Esophagus muscularis mucosa (tissue), 4 donors: ENCODE measurements at regions not wholly inside any gene's neighbourhood (a gene's known extent, or its start where the extent isn't known, plus 50 kb on each side); places are given as distances from the start of the nearest gene placed in this dataset.

Source experiments
- DNase-seq: peaks from one replicate; pipeline ENCODE4 v3.0.0-alpha.2; 2017; ENCODE audit errors: extremely low spot score
- H3K27ac ChIP-seq, 4 donors: fragments of 200-600 bp; sonication (generic); replicated peaks in 1 of 4; 1 replicate in 3 of 4; 2 replicates in 1 of 4; pipeline ENCODE4 v1.5.1; 2016 to 2019; ENCODE audit warnings: mild to moderate bottlenecking in 1 of 4
- H3K27me3 ChIP-seq, 4 donors: fragments of 200-600 bp; sonication (generic); one replicate each; pipeline versions ENCODE4 v1.5.1 to v1.6.0; 2016 to 2019
- H3K36me3 ChIP-seq, 4 donors: fragments of 200-600 bp; sonication (generic); one replicate each; pipeline ENCODE4 v1.5.1; 2016 to 2019
- H3K4me1 ChIP-seq, 4 donors: fragments of 200-600 bp; sonication (generic); one replicate each; pipeline ENCODE4 v1.5.1; 2016 to 2019
- H3K4me3 ChIP-seq, 4 donors: fragments of 200-600 bp; sonication (generic); 1 replicate in 2 of 4; 2 replicates in 2 of 4; pipeline ENCODE4 v1.5.1; 2016 to 2019; ENCODE audit warnings: mild to moderate bottlenecking in 4 of 4, moderate library complexity in 1 of 4
- H3K9me3 ChIP-seq, 4 donors: fragments of 200-600 bp; sonication (generic); 1 replicate in 3 of 4; 2 replicates in 1 of 4; pipeline ENCODE4 v1.5.1; 2016 to 2019
- EP300 ChIP-seq: sonication (generic); formaldehyde crosslinking; IDR thresholded peaks from one replicate; pipeline ENCODE4 v1.6.1; 2017; ENCODE audit warnings: antibody characterized with exemption
- POLR2A ChIP-seq: fragments of 450-650 bp; IDR thresholded peaks from one replicate; pipeline ENCODE4 v1.6.1; 2017; ENCODE audit warnings: antibody characterized with exemption, moderate library complexity, mild to moderate bottlenecking, low read depth
- POLR2AphosphoS5 ChIP-seq, 2 donors: sonication (generic); formaldehyde crosslinking; IDR thresholded peaks; one replicate each; pipeline ENCODE4 v1.6.1; 2017; ENCODE audit warnings: antibody characterized with exemption in 2 of 2
- WGBS: methylation state at CpG from one replicate; pipeline ENCODE4 v1.1.5; 2018; 5-methylcytosine and 5-hydroxymethylcytosine counted together
- intact Hi-C: fragments of 100-400 bp; cut with DNase I; formaldehyde crosslinking; loops from one replicate; pipeline ENCODE4 v1.15.1; 2023
- TF ChIP-seq, protein P1 (sequence below), 3 experiments: fragments of 200-600 bp in 2 of 3; fragments of 450-650 bp in 1 of 3; sonication (generic) in 2 of 3; IDR thresholded peaks; one replicate each; pipeline ENCODE4 v1.5.1; 2017 to 2019; ENCODE audit warnings: antibody characterized with exemption in 3 of 3, mild to moderate bottlenecking in 2 of 3, moderate library complexity in 1 of 3

GRCh38 chr12:89779090-89779489, 70.5 kb upstream of the ATP2B1 start:
- H3K9me3 ChIP-seq: no peaks in the 10 kb centered on the region
- intact Hi-C loops: no loop called here
- H3K27ac ChIP-seq: no peak overlapping the region
- no peaks in the 10 kb centered on the region for H3K36me3 ChIP-seq
- WGBS: 100% methylated on average over 1 of the region's 1 CpG
- no peak overlapping the region for H3K4me3 ChIP-seq
- H3K4me1 ChIP-seq: peaks cover 6 to 25% (median 21%) of the 10 kb centered on the region in 4 donors
- TF ChIP-seq EP300 (no peak), POLR2A (no peak), POLR2AphosphoS5 (IDR thresholded peaks at IDR 0.05) (no peak)
- TF ChIP-seq, protein P1, sequence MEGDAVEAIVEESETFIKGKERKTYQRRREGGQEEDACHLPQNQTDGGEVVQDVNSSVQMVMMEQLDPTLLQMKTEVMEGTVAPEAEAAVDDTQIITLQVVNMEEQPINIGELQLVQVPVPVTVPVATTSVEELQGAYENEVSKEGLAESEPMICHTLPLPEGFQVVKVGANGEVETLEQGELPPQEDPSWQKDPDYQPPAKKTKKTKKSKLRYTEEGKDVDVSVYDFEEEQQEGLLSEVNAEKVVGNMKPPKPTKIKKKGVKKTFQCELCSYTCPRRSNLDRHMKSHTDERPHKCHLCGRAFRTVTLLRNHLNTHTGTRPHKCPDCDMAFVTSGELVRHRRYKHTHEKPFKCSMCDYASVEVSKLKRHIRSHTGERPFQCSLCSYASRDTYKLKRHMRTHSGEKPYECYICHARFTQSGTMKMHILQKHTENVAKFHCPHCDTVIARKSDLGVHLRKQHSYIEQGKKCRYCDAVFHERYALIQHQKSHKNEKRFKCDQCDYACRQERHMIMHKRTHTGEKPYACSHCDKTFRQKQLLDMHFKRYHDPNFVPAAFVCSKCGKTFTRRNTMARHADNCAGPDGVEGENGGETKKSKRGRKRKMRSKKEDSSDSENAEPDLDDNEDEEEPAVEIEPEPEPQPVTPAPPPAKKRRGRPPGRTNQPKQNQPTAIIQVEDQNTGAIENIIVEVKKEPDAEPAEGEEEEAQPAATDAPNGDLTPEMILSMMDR (IDR thresholded peaks at IDR 0.05): no peak
- H3K27me3 ChIP-seq: no peaks in the 10 kb centered on the region
- no peak for DNase-seq

DNA sequence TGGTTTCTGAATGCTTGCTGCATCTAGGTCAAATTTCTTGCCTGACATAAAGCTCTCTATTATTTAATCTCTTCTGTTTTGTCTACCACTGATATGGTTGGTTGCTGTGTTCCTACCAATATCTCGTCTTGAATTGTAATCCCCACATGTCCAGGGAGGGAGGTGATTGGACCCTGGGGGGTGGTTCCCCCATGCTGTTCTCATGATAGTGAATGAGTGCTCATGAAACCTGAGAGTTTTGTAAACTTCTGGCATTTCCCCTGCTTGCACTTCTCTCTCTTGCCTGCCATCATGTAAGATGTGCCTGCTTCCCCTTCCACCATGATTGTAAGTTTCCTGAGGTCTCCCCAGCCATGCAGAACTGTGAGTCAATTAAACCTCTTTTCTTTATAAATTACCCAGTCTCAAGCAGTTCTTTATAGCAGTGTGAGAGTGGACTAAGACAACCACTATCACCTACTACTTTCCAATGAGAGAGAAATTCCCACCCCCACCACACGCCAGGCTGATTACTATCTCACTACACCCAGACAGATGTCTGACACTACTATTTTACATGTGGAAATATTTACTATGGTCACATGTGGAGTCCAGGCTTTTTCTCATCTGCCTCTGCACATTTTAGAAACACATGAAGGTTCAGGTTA, 69.2 kb upstream of the ATP2B1 start:
- H3K27me3 ChIP-seq: no peaks in the 10 kb centered on the region

DNA sequence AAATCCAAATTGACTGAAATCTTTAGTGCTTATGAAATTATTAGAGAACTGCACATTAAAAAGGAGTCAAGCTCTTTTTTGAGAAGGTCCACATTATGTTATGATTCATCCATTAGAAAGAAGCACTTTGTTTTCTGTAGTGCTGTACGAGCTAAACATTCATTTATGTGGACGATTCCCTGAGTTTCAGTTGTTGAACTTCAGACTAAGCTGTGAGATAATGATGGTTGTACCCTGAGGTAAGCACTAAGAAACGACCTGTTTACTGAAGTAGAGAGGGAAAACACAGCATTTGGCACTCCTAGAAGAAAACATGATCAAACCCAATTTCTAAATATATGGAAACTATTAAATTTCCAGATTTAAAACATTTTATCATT, 67.3 kb upstream of the ATP2B1 start:
- TF ChIP-seq, protein P1 (IDR thresholded peaks at IDR 0.05): no peak
- TF ChIP-seq POLR2A (no peak), POLR2AphosphoS5 (IDR thresholded peaks at IDR 0.05) (no peak), EP300 (no peak)
- no peaks in the 10 kb centered on the region for H3K9me3 ChIP-seq
- DNase-seq: no peak
- intact Hi-C loops: no loop called here
- H3K27me3 ChIP-seq: no peaks in the 10 kb centered on the region
- H3K27ac ChIP-seq: no peak overlapping the region
- H3K36me3 ChIP-seq: no peaks in the 10 kb centered on the region
- WGBS: 78% methylated on average over 3 of the region's 3 CpGs
- no peaks in the 10 kb centered on the region for H3K4me1 ChIP-seq
- no peak overlapping the region for H3K4me3 ChIP-seq

More for the DNA sequence above, 69.2 kb upstream of the ATP2B1 start:
- no peak for TF ChIP-seq EP300
- no peak for TF ChIP-seq POLR2AphosphoS5 (IDR thresholded peaks at IDR 0.05)
- TF ChIP-seq POLR2A: no peak
- TF ChIP-seq, protein P1 (IDR thresholded peaks at IDR 0.05): no peak
- H3K9me3 ChIP-seq: no peaks in the 10 kb centered on the region
- 93% methylated on average over 2 of the region's 2 CpGs for WGBS
- no peak overlapping the region for H3K27ac ChIP-seq
- intact Hi-C loops: no loop called here
- H3K36me3 ChIP-seq: no peaks in the 10 kb centered on the region
- H3K4me3 ChIP-seq: no peak overlapping the region
- peaks cover 0 to 14% (median 12%) of the 10 kb centered on the region in 4 donors for H3K4me1 ChIP-seq
- no peak for DNase-seq

- Histone ChIP-seq H3K27me3 (no peaks in the 10 kb centered on the region), H3K27ac (no peak overlapping the region), H3K4me3 (no peak overlapping the region), H3K36me3 (no peaks in the 10 kb centered on the region), H3K9me3 (no peaks in the 10 kb centered on the region), H3K4me1 (no peaks in the 10 kb centered on the region)
- intact Hi-C loops: no loop called here
- no peak for DNase-seq
- TF ChIP-seq EP300 (no peak), POLR2AphosphoS5 (IDR thresholded peaks at IDR 0.05) (no peak), POLR2A (no peak)
- TF ChIP-seq, protein P1 (IDR thresholded peaks at IDR 0.05): no peak
- WGBS: 58% methylated on average over 6 of the region's 6 CpGs
Observed at GRCh38 chr12:89775063-89775985, 66.7 kb upstream of the ATP2B1 start.
